Frontal cortex (tissue), 3 donors: ENCODE measurements at regions not wholly inside any gene's neighbourhood (a gene's known extent, or its start where the extent isn't known, plus 50 kb on each side); places are given as distances from the start of the nearest gene placed in this dataset.
"Not testable (repeated sequence)": the region's sequence is repeated elsewhere in the genome, so short reads cannot be mapped to it uniquely, and the experiment has no call there.

Experiments used
- DNase-seq, 2 donors: peaks; one replicate each; pipeline ENCODE4 v3.0.0; 2012; ENCODE audit warnings: low spot score in 2 of 2
- FAIRE-seq: peaks from 2 replicates; lab custom pipeline; 2012; peaks lifted over from hg19 to GRCh38; lab: Jason Lieb, UNC
- donor health status: control.
- donor health status: control.
- donor health status: control.

DNA sequence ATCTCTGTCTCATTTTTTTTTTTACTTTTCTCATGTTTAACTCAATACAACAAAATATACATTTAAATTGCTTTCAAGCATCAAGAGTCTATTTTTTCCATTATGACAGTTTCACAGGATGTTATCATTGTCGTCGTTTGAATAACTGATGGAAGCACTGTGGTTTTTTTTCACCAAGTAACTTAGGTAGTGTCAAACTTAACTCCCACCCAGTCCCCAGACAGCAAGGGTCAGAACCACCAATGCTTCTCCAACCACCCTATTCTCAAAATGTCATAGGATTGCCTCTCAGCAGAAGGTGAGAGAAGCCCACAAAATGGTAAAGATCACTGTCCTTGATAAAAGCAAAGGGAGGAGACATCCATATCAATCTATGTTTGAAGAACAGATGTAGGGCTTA, 339.4 kb downstream of the SFMBT2 start:
- FAIRE-seq = no peak

DNA sequence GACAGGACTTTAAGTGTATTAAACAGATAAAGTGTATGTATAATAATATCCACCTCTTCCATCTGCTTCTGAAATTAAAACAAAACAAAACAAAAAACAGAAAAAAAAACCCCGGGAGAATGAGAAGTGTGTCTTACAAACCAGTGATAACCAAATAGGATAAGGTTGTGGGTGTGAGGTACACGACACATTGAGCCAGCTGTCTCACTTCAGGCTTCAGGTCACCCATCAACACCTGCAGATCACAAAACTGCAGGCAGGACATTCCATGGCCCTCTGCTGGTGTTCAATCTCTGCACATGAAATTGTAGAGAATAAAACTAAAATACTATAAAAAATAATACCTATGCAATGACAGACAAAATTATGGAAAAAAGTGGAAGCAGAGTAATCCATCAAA, 339.9 kb downstream of the SFMBT2 start:
- DNase-seq = no peak
- FAIRE-seq = no peak

More for the DNA sequence above, 339.4 kb downstream of the SFMBT2 start:
- no peak for DNase-seq

DNA sequence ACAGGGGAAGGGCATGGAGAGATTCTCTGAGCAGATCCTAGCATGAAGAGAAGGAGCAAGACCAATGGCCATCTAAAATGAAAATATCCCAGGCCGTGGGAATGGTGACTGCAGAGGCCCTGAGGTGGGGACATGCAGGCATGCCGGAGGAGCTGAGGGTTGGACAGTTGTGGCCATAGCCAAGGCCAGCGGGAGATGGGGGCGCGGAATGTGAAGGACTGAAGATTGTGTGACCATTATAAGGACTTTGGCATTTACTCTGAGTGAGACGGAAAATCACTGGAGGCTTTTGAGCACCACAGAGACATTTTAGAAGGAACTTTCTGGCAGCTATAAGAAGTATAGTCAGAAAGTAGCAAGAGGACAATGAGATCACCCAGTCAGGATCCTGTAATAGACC, 341.1 kb downstream of the SFMBT2 start:
- FAIRE-seq (no peak), DNase-seq (no peak)

DNA sequence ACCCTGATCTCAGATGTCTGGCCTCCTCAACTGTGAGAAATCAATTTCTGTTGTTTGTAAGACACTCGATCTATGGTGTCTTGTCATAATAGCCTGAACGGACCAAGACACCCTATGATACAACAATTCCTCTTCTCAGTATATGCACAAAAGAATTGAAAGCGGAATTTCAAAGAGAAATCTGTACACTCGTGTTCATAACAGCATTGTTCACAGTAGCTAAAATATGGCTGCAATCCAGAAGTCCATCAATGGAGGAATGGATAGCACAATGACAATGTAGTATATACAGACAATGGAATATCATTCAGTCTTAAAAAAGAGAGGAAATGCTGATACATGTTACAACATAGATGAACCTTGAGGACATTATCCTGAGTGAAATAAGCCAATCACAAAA, 354.6 kb downstream of the SFMBT2 start:
- DNase-seq (no peak), FAIRE-seq (no peak)

DNA sequence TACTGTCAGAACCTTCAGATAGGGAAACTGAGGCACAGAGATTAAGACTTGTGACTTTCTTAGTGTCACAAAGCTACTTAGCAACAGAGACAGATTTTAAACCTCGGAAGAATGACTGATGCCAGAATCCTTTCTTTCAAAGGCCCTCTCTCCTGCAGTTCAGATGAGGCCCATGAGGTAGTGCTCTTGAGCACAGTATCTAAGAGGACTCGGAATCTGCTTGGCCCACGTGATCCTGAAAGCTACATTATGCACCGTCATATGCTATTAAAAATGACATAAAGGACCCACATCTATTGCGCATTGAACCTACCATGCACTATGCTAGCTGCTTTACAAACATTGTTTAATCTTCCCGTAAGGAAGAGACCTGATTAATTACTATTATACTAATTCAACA, 355.9 kb downstream of the SFMBT2 start:
- no peak for FAIRE-seq
- no peak for DNase-seq

DNA sequence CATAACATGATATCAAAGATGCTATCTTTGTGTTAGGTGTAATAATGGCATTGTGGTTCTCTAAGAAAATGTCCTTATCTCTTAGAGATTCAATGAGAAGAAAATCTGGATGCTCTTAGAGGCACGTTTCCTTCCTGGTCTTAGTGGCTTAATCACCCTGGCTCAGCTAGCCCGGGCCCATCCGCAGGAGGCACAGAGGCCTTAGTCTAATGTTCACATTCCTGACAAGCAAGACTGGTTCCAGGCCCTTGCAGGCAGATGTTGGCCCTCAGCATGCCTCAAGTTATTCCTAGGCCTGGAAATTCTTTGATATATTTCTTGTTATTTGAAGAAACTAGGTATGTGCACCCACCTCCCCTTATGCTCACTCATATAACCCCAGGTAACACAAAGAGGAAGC, 357.6 kb downstream of the SFMBT2 start:
- DNase-seq = no peak
- no peak for FAIRE-seq

DNA sequence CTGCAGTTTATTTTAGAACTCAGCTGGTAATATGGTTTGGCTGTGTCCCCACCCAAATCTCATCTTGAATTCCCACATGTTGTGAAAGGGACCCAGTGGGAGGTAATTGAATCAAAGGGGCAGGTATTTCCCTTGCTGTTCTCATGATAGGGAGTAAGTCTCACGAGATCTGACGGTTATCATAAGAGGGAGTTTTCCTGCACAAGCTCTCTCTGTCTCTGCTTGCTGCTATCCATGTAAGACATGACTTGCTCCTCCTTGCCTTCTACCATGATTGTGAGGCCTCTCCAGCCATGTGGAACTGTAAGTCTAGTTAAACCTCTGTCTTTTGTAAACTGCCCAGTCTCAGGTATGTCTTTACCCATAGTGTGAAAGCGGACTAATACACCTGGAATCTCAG, 360.8 kb downstream of the SFMBT2 start:
- not testable (repeated sequence) for DNase-seq, FAIRE-seq

DNA sequence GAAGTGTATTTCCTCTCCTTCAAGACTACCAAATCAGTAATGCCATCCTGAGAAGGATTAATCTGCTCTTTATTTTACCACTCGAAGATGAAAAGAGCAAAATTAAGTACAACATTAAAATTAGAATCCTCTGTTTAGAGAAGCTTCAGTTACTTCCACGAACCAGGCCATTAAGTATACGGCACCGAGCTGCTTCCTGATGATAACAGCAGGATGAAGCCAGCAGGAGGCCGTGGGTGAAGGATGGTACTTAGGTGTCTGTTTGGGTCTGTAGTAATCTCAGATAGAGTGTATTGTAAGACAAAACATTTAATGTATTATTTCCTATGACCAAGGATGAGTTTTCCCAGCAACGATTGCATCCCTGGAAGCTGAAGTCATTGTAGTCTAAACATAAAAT, 362.8 kb downstream of the SFMBT2 start:
- DNase-seq (no peak), FAIRE-seq (no peak)

DNA sequence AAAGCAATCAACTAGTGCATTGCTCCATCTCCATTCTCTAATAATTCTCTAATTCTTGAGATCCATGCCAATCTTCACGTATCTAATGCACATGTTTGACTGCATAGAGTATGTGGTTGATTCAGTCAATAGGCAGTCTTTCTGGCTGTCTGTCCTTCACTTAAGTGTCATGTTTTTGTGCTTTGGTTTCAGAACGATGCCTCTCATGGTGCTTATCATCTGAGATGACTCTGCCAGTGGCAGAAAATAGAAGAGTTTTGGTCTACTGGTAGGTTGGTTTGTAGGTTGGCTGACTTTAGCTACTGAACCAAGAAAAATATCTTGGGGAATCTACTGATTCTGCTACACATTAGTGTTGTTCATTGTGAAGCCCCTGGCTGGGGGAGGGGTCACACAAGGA, 364.2 kb downstream of the SFMBT2 start:
- FAIRE-seq = no peak
- DNase-seq = no peak

DNA sequence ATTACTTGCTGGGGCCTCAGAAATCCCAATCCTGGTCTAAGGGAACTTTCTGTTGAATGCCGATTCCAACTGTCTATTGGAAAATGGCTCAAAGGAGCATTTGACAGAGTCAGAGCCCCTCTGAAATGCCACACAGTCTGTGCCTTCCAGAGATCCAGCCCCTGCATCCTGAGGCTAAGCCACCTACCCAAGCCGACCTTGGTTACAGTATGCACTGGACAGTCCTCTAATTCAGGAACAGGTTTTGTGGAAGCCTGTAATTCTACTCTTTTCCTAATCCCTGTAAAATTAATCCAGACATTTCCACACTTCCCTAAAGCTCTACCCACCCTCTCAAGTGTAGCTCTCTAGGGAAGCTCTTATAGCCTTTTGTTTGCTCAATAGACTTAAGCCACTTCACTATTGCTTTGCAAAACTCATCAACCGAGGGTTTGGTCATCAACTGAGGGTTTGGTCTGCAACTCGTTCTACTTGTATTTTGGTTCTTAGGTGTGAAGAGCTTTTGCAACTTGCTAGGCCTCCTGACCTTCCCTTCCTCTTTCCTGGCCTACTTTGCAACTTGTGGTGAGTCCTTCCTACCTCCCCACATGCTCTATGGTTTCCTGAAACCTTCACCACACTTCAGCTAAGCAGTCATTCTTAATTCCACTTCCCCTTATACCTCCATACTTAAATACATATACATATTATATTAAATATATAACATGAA, 364.8 kb downstream of the SFMBT2 start:
- DNase-seq = no peak
- no peak for FAIRE-seq

DNA sequence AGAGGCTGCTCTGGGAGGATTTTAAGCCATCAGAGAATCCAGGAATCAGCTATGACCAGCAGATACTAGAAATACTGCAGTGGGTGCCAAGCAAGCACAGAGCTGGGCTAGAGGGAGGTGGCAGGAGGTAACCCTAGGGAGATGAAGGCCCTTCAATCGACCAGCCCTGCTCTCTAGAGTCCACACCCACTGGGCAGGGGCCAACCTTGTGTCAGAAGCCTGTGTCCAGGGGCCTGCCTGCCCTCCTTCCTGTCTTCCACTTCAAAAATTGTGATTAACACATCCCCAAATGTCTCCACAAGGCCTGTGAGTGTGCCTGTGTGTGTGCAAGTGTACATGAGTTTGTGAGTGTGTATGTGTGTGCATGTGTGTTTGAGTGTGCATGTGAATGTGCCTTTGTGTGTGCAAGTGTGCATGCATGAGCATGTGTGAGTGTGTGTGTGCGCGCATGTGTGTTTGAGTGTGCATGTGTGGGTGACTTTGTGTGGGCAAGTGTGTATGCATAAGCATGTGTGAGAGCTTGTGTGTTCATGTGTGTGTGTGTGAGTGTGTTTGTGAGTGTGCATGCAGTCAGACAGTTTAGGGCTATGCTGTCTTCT, 367.7 kb downstream of the SFMBT2 start:
- no peak for FAIRE-seq
- no peak for DNase-seq

DNA sequence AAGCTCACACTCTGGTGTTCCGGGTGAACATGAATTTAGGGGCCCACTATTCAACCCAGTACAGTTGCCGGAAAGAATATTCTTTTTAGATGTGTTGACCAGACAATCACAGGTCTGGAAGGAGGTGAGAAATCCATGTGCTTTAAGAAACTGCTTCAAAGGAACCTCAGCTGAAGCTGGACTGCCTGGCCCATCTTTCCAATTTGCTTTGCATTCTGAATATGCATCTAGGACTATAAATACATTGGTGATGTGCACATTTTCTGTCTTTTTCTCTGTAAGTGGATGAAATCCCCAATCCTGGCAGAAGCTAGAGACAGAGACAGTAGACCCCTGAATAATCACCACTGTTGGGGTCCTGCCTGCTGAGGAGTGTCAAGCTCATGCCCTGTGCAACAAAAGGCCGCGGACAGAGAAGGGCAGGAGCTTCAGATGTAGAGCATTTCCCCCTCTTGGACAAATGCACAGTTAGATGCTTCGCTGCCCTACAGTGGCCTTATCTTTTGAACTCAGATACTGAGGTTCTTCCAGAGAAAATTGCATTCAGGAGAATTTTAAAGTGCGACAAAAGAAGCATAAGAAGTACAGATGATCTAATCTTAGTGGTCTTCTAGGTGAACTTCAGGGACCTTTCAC, 368.3 kb downstream of the SFMBT2 start:
- DNase-seq (no peak), FAIRE-seq (no peak)

DNA sequence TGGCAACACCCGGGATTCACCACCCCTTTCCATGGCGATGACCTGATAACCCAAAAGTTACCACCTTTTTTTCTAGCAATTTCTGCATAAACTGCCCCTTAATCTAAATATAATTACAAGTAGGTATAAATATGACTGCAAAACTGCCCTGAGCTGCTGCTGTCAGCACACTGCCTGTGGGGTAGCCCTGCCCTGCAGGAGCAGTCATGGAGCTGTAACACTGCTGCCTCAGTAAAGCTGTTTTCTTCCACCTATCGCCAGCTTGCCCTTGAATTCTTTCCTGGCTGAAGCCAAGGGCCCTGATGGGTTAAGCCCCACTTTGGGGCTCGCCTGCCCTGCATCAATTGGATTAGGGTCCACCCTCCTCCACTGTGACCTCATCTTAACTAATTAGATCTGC, 368.8 kb downstream of the SFMBT2 start:
- FAIRE-seq (no peak), DNase-seq (no peak)

DNA sequence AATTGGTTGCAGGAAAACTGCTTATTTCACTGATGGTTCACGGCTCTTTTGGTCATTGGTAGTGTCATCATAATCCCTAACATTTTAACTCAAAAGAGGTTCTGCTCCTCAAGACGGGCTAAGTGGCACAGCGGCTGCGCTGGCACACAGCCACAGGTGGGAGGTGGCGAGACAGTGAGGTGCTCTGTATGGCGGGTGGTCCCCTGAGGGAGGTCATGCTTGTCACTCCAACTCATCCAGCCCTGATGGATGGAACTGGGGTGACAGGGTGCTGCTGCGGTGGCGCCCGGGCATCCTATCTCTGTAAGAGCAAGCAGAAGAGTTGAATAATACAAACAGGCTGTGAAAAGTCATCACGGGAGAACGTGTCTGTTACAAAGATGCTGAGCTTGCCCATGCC, 370.2 kb downstream of the SFMBT2 start:
- DNase-seq = no peak
- FAIRE-seq = no peak

DNA sequence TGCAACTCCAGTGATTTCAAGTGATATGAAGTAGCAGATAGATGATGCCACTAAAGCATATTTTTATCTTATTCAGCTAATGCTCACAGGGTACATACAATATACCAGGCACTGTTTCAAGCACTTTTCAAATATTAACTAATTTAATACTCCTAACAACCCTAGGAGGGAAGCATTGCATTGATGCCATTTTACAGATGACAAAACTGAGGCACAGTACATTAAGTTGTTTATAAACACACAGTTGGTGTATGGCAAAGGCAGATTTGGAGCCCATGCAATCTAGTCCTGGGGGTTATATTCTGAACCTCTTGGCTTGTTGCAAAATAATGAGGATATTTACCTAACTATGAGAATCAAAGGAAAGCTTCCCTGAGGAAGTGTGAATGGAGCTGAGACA, 371.0 kb downstream of the SFMBT2 start:
- FAIRE-seq = no peak
- no peak for DNase-seq

DNA sequence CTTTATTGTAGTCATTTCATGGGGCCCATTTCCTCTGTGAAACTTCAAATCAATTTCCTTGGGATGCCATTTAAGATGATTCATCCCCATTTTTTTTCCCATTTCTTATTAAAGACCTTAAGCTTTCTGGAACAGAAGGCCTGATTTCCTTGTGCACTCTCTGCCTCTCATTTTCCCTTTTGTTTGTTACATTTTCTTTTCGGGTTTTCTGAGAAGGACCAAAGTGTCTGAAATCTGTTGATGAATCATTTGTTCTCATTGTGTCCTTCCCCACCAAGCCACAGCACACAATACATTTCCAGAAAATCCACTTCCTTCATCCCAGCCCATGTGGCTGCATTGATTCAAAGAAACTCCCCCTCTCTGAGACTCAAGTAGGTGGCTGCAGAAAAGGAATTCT, 372.4 kb downstream of the SFMBT2 start:
- DNase-seq = no peak

DNA sequence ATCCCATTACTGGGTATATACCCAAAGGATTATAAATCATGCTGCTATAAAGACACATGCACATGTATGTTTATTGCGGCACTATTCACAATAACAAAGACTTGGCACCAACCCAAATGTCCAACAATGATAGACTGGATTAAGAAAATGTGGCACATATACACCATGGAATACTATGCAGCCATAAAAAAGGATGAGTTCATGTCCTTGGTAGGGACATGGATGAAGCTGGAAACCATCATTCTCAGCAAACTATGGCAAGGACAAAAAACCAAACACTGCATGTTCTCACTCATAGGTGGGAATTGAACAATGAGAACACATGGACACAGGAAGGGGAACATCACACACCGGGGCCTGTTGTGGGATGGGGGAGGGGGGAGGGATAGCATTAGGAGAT, 373.4 kb downstream of the SFMBT2 start:
- not testable (repeated sequence) for DNase-seq, FAIRE-seq

More for the DNA sequence above, 372.4 kb downstream of the SFMBT2 start:
- no peak for FAIRE-seq

DNA sequence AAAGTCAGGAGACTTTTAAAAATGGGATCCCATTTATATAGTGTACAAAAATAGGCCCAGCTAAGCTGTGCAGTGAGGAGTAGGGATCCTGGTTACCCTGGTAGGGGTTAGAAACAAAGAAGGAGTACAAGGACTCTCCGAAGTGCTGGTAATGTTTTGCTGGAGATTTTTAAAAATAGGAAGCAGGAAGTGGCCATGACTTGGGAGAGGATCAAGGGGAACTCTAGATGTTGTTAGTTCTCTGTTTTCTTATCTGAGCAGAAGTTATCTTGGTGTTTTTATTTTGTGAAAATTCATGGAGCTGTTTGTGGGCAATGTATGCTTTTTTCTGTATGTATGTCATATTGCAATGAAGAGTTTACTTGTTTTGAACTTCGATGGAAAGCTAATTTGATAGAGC, 373.9 kb downstream of the SFMBT2 start:
- no peak for DNase-seq
- FAIRE-seq = no peak

DNA sequence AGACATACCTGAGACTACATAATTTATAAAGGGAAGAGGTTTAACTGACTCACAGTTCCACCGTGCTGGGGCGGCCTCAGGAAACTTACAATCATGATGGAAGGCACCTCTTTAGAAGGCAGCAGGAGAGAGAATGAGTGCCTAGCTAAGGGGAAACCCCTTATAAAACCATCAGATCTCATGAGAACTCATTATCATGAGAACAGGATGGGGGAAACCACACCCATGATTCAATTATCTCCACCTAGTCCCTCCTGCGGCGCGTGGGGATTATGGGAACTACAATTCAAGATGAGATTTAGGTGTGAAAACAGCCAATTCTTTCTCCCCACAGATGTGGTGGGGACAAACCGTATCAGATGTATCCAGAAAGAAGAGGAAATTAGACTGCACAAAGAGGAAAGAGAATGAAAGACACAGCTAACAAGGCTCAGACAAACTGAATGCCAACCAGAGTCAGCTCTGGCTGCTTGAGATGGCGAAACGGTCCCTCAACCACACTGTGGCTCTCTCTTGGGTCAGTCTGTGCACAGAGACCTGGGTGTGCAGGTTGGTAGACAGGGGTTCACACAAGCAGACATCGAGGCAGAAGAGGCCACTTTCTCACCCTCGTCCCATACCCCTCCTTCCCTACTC, 375.6 kb downstream of the SFMBT2 start:
- FAIRE-seq (no peak), DNase-seq (no peak)

DNA sequence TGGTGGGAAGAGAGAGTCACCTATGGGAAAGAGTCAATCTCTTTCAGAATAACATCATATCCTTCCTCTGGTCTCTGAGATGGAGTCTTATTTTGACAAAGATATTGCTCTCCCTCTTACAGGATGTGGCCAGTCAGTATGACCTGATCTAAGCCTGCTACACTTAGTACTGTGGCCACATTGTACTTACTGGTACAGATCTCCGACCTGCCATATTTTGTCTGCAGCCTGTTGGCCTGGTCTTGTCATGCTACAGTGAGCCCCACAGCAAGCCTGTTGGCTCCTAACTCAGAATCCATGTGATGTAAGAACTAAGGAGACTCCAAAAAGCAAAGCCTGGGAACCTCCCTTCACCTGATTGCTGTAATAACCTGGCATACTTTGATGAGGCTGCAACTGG, 377.8 kb downstream of the SFMBT2 start:
- DNase-seq = no peak

More for the DNA sequence above, 377.8 kb downstream of the SFMBT2 start:
- no peak for FAIRE-seq
